A673 (cell line): ENCODE measurements at regions not wholly inside any gene's neighbourhood (a gene's known extent, or its start where the extent isn't known, plus 50 kb on each side); places are given as distances from the start of the nearest gene placed in this dataset.

Source experiments
- BruUV-seq: library from RNA; stranded (reverse); fragments of 400-500 nt; replicated peaks from 2 replicates; lab custom pipeline; 2021; lab: Mats Ljungman, UMichigan
- CTCF ChIA-PET: fragments of 300-600 bp; sonication (Branson Sonifier 250); formaldehyde crosslinking; loops from one replicate; lab custom pipeline; 2022; ENCODE audit warnings: antibody characterized with exemption; lab: Charles Lee
- POLR2A ChIA-PET: fragments of 300-600 bp; sonication (Branson Sonifier 250); formaldehyde crosslinking; loops from one replicate; lab custom pipeline; 2022; ENCODE audit warnings: antibody characterized with exemption; ENCODE audit not compliant: low non-redundant PET; lab: Charles Lee
- DNase-seq: peaks from one replicate; pipeline ENCODE4 v3.0.0-alpha.2; 2015; ENCODE audit warnings: low spot score
- H3K27ac ChIP-seq: fragments of 200-600 bp; sonication (generic); 2 replicates; pipeline ENCODE4 v1.5.1; 2016; ENCODE audit warnings: mixed run types, low read depth, mild to moderate bottlenecking, mixed read lengths, antibody characterized with exemption, low read length; ENCODE audit not compliant: poor library complexity, severe bottlenecking
- H3K27me3 ChIP-seq: fragments of 200-600 bp; sonication (generic); replicated peaks from 2 replicates; pipeline ENCODE4 v1.6.1; 2017; ENCODE audit warnings: mixed run types, low read depth, mild to moderate bottlenecking, mixed read lengths, antibody characterized with exemption, low read length; ENCODE audit not compliant: insufficient read depth, poor library complexity
- H3K36me3 ChIP-seq: fragments of 200-600 bp; sonication (generic); 2 replicates; pipeline ENCODE4 v1.6.1; 2016; ENCODE audit warnings: mixed run types, mild to moderate bottlenecking, mixed read lengths, antibody characterized with exemption, low read length; ENCODE audit not compliant: insufficient read depth, poor library complexity, severe bottlenecking
- H3K4me1 ChIP-seq: fragments of 200-600 bp; sonication (generic); 2 replicates; pipeline ENCODE4 v1.6.1; 2017; ENCODE audit warnings: mixed run types, mild to moderate bottlenecking, mixed read lengths, antibody characterized with exemption, low read length; ENCODE audit not compliant: insufficient read depth, poor library complexity, severe bottlenecking
- H3K4me3 ChIP-seq: fragments of 200-600 bp; sonication (generic); 2 replicates; pipeline ENCODE4 v1.5.1; 2016; ENCODE audit warnings: low read depth, mixed run types, mild to moderate bottlenecking, mixed read lengths, low read length; ENCODE audit not compliant: poor library complexity, severe bottlenecking
- H3K9me3 ChIP-seq: fragments of 200-600 bp; sonication (generic); 2 replicates; pipeline ENCODE4 v1.6.1; 2016; ENCODE audit warnings: mixed run types, low read depth, mild to moderate bottlenecking, mixed read lengths, antibody characterized with exemption, low read length; ENCODE audit not compliant: poor library complexity, severe bottlenecking
- CTCF ChIP-seq: fragments of 300-800, 200-600 bp; sonication (generic); conservative IDR thresholded peaks from 2 replicates; pipeline ENCODE4 v1.5.1; 2017; ENCODE audit warnings: low read depth, mild to moderate bottlenecking, antibody characterized with exemption, low read length, moderate library complexity, mixed read lengths
- EZH2 ChIP-seq: fragments of 200-600 bp; sonication (generic); IDR thresholded peaks from 2 replicates; pipeline ENCODE4 v1.6.1; 2017; ENCODE audit warnings: borderline replicate concordance, low read depth, mild to moderate bottlenecking, mixed read lengths, antibody characterized with exemption, low read length; ENCODE audit not compliant: poor library complexity, severe bottlenecking
- intact Hi-C: fragments of 100-400 bp; cut with micrococcal nuclease; formaldehyde crosslinking; loops from one replicate; pipeline ENCODE4 v1.10.0; 2022; ENCODE audit not compliant: unreplicated experiment

- intact Hi-C loops: no loop called here
Measured at GRCh38 chr12:127192391-127192790, 1074.6 kb upstream of the TMEM132C start.

GRCh38 chr12:127193341-127193740, 1073.6 kb upstream of the TMEM132C start:
- BruUV-seq: no TSS peak
- Histone ChIP-seq H3K4me3 (no peak overlapping the region), H3K36me3 (no peaks in the 10 kb centered on the region), H3K9me3 (peaks cover 3% of the 10 kb centered on the region), H3K27me3 (no peaks in the 10 kb centered on the region), H3K27ac (no peak overlapping the region), H3K4me1 (peaks cover 4% of the 10 kb centered on the region)
- no peak for TF ChIP-seq EZH2
- POLR2A ChIA-PET: no interaction called here
- intact Hi-C loops: no loop called here
- CTCF ChIA-PET: no interaction called here
- no peak for DNase-seq

More at GRCh38 chr12:127192391-127192790, 1074.6 kb upstream of the TMEM132C start:
- no TSS peak for BruUV-seq
- Histone ChIP-seq H3K27me3 (no peaks in the 10 kb centered on the region), H3K9me3 (peaks cover 3% of the 10 kb centered on the region), H3K4me3 (no peak overlapping the region), H3K36me3 (no peaks in the 10 kb centered on the region), H3K27ac (no peak overlapping the region), H3K4me1 (peaks cover 4% of the 10 kb centered on the region)
- ChIA-PET POLR2A (no interaction called here), CTCF (no interaction called here)
- no peak for TF ChIP-seq CTCF
- TF ChIP-seq EZH2: no peak
- no peak for DNase-seq

- no peak overlapping the region for H3K27ac ChIP-seq
- DNase-seq: no peak
- no peaks in the 10 kb centered on the region for H3K27me3 ChIP-seq
- H3K9me3 ChIP-seq: peaks cover 3% of the 10 kb centered on the region
- H3K4me1 ChIP-seq: peaks cover 4% of the 10 kb centered on the region
- H3K4me3 ChIP-seq: no peak overlapping the region
- no TSS peak for BruUV-seq
- POLR2A ChIA-PET: no interaction called here
- H3K36me3 ChIP-seq: no peaks in the 10 kb centered on the region
- CTCF ChIA-PET: no interaction called here
- TF ChIP-seq EZH2 (no peak), CTCF (no peak)
- intact Hi-C loops: no loop called here
Measured at GRCh38 chr12:127194176-127194575, 1072.8 kb upstream of the TMEM132C start.
